B cell (primary cell): ENCODE measurements at regions not wholly inside any gene's neighbourhood (a gene's known extent, or its start where the extent isn't known, plus 50 kb on each side); places are given as distances from the start of the nearest gene placed in this dataset.

Experiments
- ATAC-seq: fragments of 200-7000 bp; cut with Tn5 transposase; one replicate; pipeline ENCODE4 v1.10.0; 2021; ENCODE audit warnings: low read depth, mild to moderate bottlenecking, moderate number of reproducible peaks, moderate library complexity
- CTCF ChIA-PET: fragments of 350-600 bp; sonication (Branson Sonifier 250); formaldehyde crosslinking; loops from one replicate; lab custom pipeline; 2021; ENCODE audit warnings: antibody characterized with exemption, inconsistent platforms; lab: Charles Lee
- POLR2A ChIA-PET: fragments of 350-600 bp; sonication (Branson Sonifier 250); formaldehyde crosslinking; loops from one replicate; lab custom pipeline; 2021; ENCODE audit warnings: antibody characterized with exemption; lab: Charles Lee
- DNase-seq: peaks from one replicate; pipeline ENCODE4 v3.0.0; 2013
- H2AFZ ChIP-seq: 2 replicates; pipeline ENCODE4 v1.6.1; 2012; ENCODE audit warnings: mild to moderate bottlenecking, low read depth, low read length; ENCODE audit not compliant: insufficient read depth, poor library complexity, severe bottlenecking
- H3K27ac ChIP-seq, 2 donors: 1 replicate in 1 of 2; 2 replicates in 1 of 2; pipeline ENCODE4 v1.5.1; 2012 to 2013; ENCODE audit warnings: low read length in 2 of 2, mild to moderate bottlenecking in 2 of 2, moderate library complexity in 1 of 2
- H3K27me3 ChIP-seq, 4 experiments: fragments of 200-600 bp in 1 of 4; sonication (generic) in 1 of 4; replicated peaks in 1 of 4; 1 replicate in 2 of 4; 2 replicates in 2 of 4; pipeline versions ENCODE4 v1.6.1 to v1.7.0; 2013 to 2016; ENCODE audit warnings: low read length in 3 of 4, mild to moderate bottlenecking in 2 of 4, mixed read lengths in 1 of 4, moderate library complexity in 1 of 4; ENCODE audit not compliant: insufficient read depth in 4 of 4, control insufficient read depth in 3 of 4; ENCODE audit errors: control extremely low read depth in 1 of 4
- H3K36me3 ChIP-seq, 2 experiments: replicated peaks in 1 of 2; 1 replicate in 1 of 2; 2 replicates in 1 of 2; pipeline versions ENCODE4 v1.6.1 to v1.7.1; 2013; ENCODE audit warnings: low read length in 1 of 2; ENCODE audit not compliant: insufficient read depth in 2 of 2, control insufficient read depth in 1 of 2; ENCODE audit errors: control extremely low read depth in 1 of 2, extremely low read depth in 1 of 2
- H3K4me1 ChIP-seq, 2 donors: fragments of 200-600 bp in 1 of 2; sonication (generic) in 1 of 2; 1 replicate in 1 of 2; 2 replicates in 1 of 2; pipeline versions ENCODE4 v1.5.1 to v1.6.1; 2013 to 2017; ENCODE audit warnings: low read length in 2 of 2; ENCODE audit not compliant: control insufficient read depth in 2 of 2, insufficient read depth in 2 of 2
- H3K4me2 ChIP-seq: replicated peaks from 2 replicates; pipeline ENCODE3; 2012; ENCODE audit warnings: mild to moderate bottlenecking, low read depth, low read length; ENCODE audit not compliant: poor library complexity, severe bottlenecking
- H3K4me3 ChIP-seq, 5 experiments: fragments of 200-600 bp in 1 of 5; sonication (generic) in 1 of 5; 1 replicate in 3 of 5; 2 replicates in 2 of 5; pipeline versions ENCODE4 v1.5.1 to v1.7.0; 2011 to 2016; ENCODE audit warnings: low read length in 4 of 5, mild to moderate bottlenecking in 4 of 5, low read depth in 2 of 5, control low read depth in 1 of 5, moderate library complexity in 1 of 5; ENCODE audit not compliant: insufficient read depth in 1 of 5; ENCODE audit errors: control extremely low read depth in 1 of 5, extremely low read depth in 1 of 5
- H3K79me2 ChIP-seq: fragments of 200-600 bp; sonication (generic); one replicate; pipeline ENCODE4 v1.6.0; 2016; ENCODE audit warnings: low read length; ENCODE audit not compliant: control insufficient read depth, insufficient read depth
- H3K9ac ChIP-seq: fragments of 200-600 bp; sonication (generic); 2 replicates; pipeline ENCODE4 v1.6.1; 2017; ENCODE audit warnings: mild to moderate bottlenecking, low read length, moderate library complexity
- H3K9me3 ChIP-seq, 3 donors: one replicate each; pipeline versions ENCODE4 v1.6.1 to v1.7.1; 2013; ENCODE audit warnings: low read length in 2 of 3; ENCODE audit not compliant: control insufficient read depth in 2 of 3, insufficient read depth in 1 of 3; ENCODE audit errors: control extremely low read depth in 1 of 3
- H4K20me1 ChIP-seq: 2 replicates; pipeline ENCODE4 v1.6.0; 2012; ENCODE audit warnings: mild to moderate bottlenecking, low read length; ENCODE audit not compliant: insufficient read depth, control insufficient read depth, poor library complexity, severe bottlenecking
- H3K27ac Mint-ChIP-seq: one replicate; pipeline ENCODE4 v1.8.0; 2021; ENCODE audit warnings: mixed read lengths
- H3K27me3 Mint-ChIP-seq: one replicate; pipeline ENCODE4 v1.8.0; 2021; ENCODE audit warnings: mixed read lengths
- H3K4me1 Mint-ChIP-seq: one replicate; pipeline ENCODE4 v1.8.0; 2021; ENCODE audit warnings: mixed read lengths
- H3K4me3 Mint-ChIP-seq: one replicate; pipeline ENCODE4 v1.8.0; 2021; ENCODE audit warnings: mixed read lengths
- H3K9me3 Mint-ChIP-seq: one replicate; pipeline ENCODE4 v1.8.0; 2022; ENCODE audit warnings: mixed read lengths; ENCODE audit not compliant: insufficient read depth
- CTCF ChIP-seq: fragments of 200-600 bp; IDR thresholded peaks from one replicate; pipeline ENCODE4 v1.8.0; 2022; ENCODE audit warnings: antibody characterized with exemption, mild to moderate bottlenecking
- EZH2 ChIP-seq: IDR thresholded peaks from 2 replicates; pipeline ENCODE4 v1.6.1; 2012; ENCODE audit warnings: borderline replicate concordance, low read depth, mild to moderate bottlenecking, moderate library complexity, low read length; ENCODE audit not compliant: insufficient read depth, poor library complexity, severe bottlenecking
- WGBS: methylation state at CpG from one replicate; pipeline ENCODE4 v1.1.5; 2013; ENCODE audit warnings: missing lambda C conversion rate; ENCODE audit not compliant: insufficient coverage; 5-methylcytosine and 5-hydroxymethylcytosine counted together
- intact Hi-C: fragments of 100-400 bp; cut with micrococcal nuclease; formaldehyde crosslinking; loops from one replicate; pipeline ENCODE4 v1.10.0; 2022

- intact Hi-C loops, result no loop called here
- H3K9me3 Mint-ChIP-seq, result no peaks in the 10 kb centered on the region
- 100% methylated on average over 1 of the region's 4 CpGs for WGBS
- no peaks in the 10 kb centered on the region for H3K27me3 Mint-ChIP-seq
- TF ChIP-seq CTCF, result no peak
- TF ChIP-seq EZH2, result no peak
- Histone ChIP-seq H3K79me2 (no peaks in the 10 kb centered on the region), H2AFZ (no peak overlapping the region), H3K4me3 (no peak overlapping the region), H3K9ac (no peak overlapping the region), H3K4me2 (no peak overlapping the region), H3K9me3 (no peaks in the 10 kb centered on the region), H3K4me1 (no peaks in the 10 kb centered on the region), H4K20me1 (no peaks in the 10 kb centered on the region), H3K27me3 (no peaks in the 10 kb centered on the region), H3K27ac (no peak overlapping the region), H3K36me3 (no peaks in the 10 kb centered on the region)
- POLR2A ChIA-PET, result no interaction called here
- ATAC-seq, result no peak
- no peaks in the 10 kb centered on the region for H3K4me1 Mint-ChIP-seq
- CTCF ChIA-PET, result no interaction called here
- no peak overlapping the region for H3K4me3 Mint-ChIP-seq
- DNase-seq, result no peak
- no peak overlapping the region for H3K27ac Mint-ChIP-seq
These were observed 177.3 kb upstream of the ARRDC4 start for GRCh38 chr15:97783240-97783639.

- no peaks in the 10 kb centered on the region for H4K20me1 ChIP-seq
- no peak for DNase-seq
- intact Hi-C loops, result no loop called here
- no peaks in the 10 kb centered on the region for H3K36me3 ChIP-seq
- no peak overlapping the region for H3K27ac ChIP-seq
- TF ChIP-seq CTCF (no peak), EZH2 (no peak)
- H3K4me2 ChIP-seq, result no peak overlapping the region
- ATAC-seq, result no peak
- Mint-ChIP-seq H3K9me3 (peaks cover 1% of the 10 kb centered on the region), H3K4me1 (no peaks in the 10 kb centered on the region), H3K4me3 (no peak overlapping the region), H3K27me3 (no peaks in the 10 kb centered on the region), H3K27ac (no peak overlapping the region)
- no peaks in the 10 kb centered on the region for H3K4me1 ChIP-seq
- ChIA-PET POLR2A (no interaction called here), CTCF (no interaction called here)
- no peaks in the 10 kb centered on the region for H3K79me2 ChIP-seq
- H3K9ac ChIP-seq, result no peak overlapping the region
- no CpG with 5 or more reads among the region's 1 CpG for WGBS
- H3K27me3 ChIP-seq, result no peaks in the 10 kb centered on the region
- peaks cover 0 to 2% (median 0%) of the 10 kb centered on the region in 3 donors for H3K9me3 ChIP-seq
- H2AFZ ChIP-seq, result no peak overlapping the region
- no peak overlapping the region for H3K4me3 ChIP-seq
These were observed 173.8 kb upstream of the ARRDC4 start for GRCh38 chr15:97786741-97787140.
